Kasumi-1 (cell line): ENCODE measurements at regions not wholly inside any gene's neighbourhood (a gene's known extent, or its start where the extent isn't known, plus 50 kb on each side); places are given as distances from the start of the nearest gene placed in this dataset.
A peak's percentile ranks its signal among the peaks of the same experiment; 100 is the strongest.
"Not testable (repeated sequence)": the region's sequence is repeated elsewhere in the genome, so short reads cannot be mapped to it uniquely, and the experiment has no call there.

Experiments
- DNase-seq, 2 experiments: peaks; one replicate each; lab custom pipeline; 2025; lab: John Stamatoyannopoulos, UW

DNA sequence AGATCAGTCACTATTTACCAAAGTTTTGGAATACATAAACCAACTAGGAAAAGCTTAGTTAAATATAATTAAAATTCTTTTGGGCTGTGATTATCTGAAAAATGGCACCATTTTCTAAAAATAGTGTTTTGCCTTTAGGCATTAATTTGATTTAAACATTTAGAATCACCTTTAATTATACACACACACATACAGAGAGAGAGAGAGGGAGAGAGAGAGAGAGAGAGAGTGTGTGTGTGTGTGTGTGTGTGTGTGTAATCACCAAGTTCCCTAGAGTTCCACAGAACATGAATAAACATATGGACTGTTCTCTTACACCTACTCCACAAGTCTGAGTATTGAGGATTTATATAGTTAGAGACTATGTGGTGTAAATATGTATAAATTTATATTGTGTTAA, 141.2 kb upstream of the ATXN1 start:
- no peak for DNase-seq

GRCh38 chr6:16901782-16902181, 140.5 kb upstream of the ATXN1 start:
- no peak for DNase-seq

GRCh38 chr6:16901306-16901705, 140.0 kb upstream of the ATXN1 start:
- DNase-seq = no peak

GRCh38 chr6:16898640-16899396, 137.6 kb upstream of the ATXN1 start:
- no peak for DNase-seq

DNA sequence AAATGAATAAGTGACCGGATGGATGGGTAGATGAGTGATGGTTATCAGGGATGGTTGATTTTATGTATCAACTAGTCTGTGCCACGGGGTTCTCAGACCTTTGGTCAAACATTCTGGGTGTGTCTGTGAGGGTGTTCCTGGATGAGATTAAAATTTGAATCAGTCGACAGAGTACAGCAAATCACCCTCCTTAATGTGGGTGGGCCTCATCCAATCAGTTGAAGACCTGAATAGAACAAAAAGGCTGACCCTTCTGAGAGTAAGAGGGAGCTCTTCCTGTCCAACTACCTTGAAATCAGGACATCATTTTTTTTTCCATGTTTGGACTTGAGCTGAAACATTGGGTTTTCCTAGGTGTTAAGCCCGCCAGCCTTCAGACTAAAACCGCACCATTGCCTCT, 136.4 kb upstream of the ATXN1 start:
- DNase-seq = no peak

DNA sequence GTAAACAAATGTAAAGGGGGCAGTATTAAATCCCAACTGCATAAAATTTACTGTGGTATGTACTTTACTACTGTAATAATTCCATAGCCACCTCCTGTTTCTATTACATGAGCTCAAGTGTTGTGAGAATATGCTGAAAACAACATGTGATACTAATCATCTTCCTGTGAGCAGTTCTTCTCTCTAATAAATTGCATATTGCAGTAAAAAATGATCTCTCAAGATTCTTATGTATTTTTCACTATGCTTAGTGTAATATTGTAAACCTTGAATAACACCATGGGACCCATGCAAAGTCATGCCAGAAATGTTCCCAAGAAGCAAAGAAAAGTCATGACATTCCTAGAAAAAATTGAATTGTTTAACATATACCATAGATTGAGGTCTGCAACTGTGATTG, 133.0 kb upstream of the ATXN1 start:
- DNase-seq = no peak

DNA sequence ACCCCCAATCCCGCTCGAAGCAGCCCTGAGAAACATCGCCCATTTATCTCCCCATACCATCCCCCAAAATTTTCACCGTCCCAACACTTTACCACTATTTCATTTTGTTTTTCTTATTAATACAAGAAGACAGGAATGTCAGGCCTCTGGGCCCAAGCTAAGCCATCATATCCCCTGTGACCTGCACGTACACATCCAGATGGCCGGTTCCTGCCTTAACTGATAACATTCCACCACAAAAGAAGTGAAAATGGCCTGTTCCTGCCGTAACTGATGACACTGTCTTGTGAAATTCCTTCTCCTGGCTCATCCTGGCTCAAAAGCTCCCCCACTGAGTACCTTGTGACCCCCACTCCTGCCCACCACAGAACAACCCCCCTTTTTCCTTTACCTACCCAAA, 129.8 kb upstream of the ATXN1 start:
- DNase-seq = not testable (repeated sequence)

DNA sequence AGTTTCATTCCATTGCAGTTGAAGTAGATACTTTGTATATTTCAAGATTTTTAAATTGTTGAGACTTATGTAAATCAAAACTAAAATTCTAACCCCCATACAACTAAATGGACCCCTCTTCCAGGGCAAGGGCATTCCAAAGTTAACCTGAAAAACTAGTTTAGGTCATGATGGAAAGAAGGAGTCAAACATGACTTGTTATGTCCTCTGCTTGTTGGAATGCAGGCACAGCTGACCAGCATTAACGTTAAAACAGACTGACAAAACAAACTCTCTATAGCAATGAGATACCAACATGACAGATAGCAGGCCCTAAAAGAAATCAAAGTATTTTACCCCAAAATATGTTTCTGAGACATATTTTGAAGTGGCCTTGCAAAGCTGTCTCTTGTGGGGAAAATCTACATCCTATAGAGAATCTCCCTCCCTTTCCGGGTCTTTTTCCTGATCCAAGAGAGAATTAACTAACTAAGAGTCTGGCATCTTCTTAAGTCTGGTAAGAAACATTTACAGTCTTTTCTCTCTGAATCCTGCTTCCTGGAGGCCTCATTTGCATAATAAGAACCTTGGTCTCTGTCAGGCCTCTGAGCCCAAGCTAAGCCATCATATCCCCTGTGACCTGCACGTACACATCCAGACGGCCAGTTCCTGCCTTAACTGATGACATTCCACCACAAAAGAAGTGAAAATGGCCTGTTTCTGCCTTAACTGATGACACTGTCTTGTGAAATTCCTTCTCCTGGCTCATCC, 124.3 kb upstream of the ATXN1 start:
- no peak for DNase-seq

- no peak for DNase-seq
These were observed 123.3 kb upstream of the ATXN1 start for GRCh38 chr6:16884526-16884925.

- DNase-seq = no peak
These were observed 122.2 kb upstream of the ATXN1 start for GRCh38 chr6:16883414-16883813.

DNA sequence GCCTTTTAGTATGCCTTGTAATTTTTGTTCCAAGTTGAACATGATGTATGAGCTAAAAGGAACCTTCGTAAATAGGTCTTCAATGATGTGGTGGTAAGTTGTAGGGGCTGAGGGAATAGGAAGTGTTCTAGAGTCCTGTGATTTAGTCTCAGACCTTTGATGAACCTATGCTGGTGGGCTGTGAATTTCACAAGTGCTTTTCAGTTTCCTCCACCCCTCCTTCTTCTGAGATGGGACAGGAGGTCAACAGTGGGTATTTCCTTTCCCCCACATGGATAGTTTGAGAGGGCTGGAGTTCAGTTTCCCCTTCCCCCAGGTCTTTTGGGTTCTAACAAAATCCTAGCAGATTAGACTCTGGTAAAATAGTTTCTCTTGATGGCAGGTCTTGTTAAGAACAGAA, 121.0 kb upstream of the ATXN1 start:
- DNase-seq = no peak

DNA sequence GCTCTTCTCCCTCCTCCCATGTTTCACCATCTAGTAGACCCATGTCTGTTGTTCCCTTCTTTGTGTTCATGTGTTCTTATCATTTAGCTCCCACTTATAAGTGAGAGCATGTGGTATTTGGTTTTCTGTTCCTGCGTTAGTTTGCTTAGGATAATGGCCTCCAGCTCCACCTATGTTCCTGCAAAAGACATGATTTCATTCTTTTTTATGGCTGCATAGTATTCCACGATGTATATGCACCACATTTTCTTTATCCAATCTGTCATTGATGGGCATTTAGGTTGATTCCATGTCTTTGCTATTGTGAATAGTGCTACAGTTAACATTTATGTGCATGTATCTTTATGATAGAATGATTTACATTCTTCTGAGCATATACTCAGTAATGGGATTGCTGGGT, 115.6 kb upstream of the ATXN1 start:
- not testable (repeated sequence) for DNase-seq

GRCh38 chr6:16876201-16876600, 114.9 kb upstream of the ATXN1 start:
- DNase-seq = no peak

DNA sequence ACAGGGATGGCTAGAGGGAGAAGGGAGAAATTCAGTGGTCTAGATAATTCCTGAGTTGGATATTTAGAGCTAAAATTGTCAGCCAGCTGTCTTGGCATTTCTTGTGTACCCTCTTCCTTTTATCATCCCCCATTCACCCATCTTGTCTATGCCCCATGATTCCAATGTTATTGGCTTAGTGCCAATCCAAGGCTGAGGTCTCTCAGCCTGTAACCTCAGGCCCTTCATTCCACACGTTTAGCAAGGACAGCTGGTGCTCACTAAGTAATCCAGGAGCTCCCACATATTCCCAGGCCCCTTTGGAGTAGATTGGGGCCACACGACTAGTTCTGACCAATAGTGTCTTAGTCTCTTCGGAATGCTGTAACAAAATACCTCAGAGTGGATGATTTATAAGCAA, 112.4 kb upstream of the ATXN1 start:
- no peak for DNase-seq

GRCh38 chr6:16872543-16873235, 111.4 kb upstream of the ATXN1 start:
- DNase-seq = no peak

DNA sequence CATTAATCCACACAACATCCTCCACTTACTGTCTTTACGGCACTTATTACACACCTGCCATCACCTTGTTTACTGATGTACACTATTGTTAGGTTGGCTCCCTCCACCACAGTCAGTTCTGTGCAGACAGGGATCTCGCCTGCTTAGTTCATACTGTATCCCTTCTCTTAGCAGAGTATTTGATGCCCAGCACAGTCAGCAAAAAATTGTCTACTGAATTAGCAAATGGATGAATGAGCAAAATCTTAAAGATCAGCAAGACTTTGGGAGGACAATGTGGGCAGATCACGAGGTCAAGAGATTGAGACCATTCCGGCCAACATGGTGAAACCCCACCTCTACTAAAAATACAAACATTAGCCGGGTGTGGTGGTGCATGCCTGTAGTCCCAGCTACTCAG, 109.8 kb upstream of the ATXN1 start:
- DNase-seq = no peak

GRCh38 chr6:16868968-16869367, 107.7 kb upstream of the ATXN1 start:
- DNase-seq = no peak

GRCh38 chr6:16857969-16858592, 96.8 kb upstream of the ATXN1 start:
- DNase-seq = no peak

- DNase-seq = peak; percentile 35 to 54
These were observed 94.2 kb upstream of the ATXN1 start for GRCh38 chr6:16855460-16855859.

DNA sequence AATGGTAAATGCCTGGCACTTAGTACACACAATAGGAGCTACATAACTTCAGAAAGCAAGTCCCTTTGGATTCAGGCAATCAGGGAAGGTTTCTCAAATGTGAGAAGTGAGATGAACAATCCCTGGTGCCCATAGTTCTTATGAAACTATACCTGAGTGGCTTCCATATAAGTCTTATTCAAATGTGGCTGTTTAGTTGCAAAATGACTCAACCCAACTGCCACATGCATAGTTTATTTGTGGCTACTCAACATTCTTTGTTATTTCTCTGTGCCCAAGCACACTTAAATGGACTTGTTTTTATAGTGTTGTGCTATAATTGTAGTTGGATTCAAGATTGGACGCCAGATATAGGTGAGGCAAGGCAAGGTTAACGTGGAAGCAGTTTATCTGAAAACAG, 93.7 kb upstream of the ATXN1 start:
- no peak for DNase-seq

- no peak for DNase-seq
These were observed 91.4 kb upstream of the ATXN1 start for GRCh38 chr6:16852671-16853070.

DNA sequence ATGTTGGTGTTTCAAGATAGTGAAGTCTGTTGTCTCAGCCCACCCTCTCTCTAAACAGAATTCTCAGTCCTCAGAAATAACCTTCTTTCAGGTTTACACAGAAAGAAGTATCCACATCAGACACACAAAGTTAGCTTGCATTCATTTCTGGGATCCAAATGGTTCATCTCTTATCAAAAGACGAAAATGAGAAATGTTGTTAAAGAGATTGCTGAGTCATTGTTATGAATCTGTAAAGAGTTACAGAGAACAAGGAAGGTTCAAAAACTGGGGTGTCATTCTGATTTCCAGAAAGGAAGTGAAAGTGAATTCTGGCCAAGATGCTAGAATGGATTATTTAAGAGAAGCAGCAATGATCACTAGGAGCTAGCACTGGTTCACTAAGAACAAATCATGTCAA, 90.5 kb upstream of the ATXN1 start:
- no peak for DNase-seq
